SK-N-SH treated with all-trans-retinoic acid at 6 μM for 48 hours (cell line): ENCODE measurements at regions not wholly inside any gene's neighbourhood (a gene's known extent, or its start where the extent isn't known, plus 50 kb on each side); places are given as distances from the start of the nearest gene placed in this dataset.

Experiments
- ARNTL ChIP-seq: fragments of 450-650 bp; formaldehyde crosslinking; IDR thresholded peaks from 2 replicates; pipeline ENCODE4 v1.5.0; 2020; ENCODE audit warnings: low read depth, mild to moderate bottlenecking, moderate library complexity, borderline replicate concordance
- ESRRG ChIP-seq: fragments of 250-450 bp; sonication (Bioruptor Pico); IDR thresholded peaks from 2 replicates; pipeline ENCODE4 v1.6.1; 2021; ENCODE audit warnings: mild to moderate bottlenecking
- ISL1 ChIP-seq: fragments of 250-450 bp; sonication (Bioruptor Pico); IDR thresholded peaks from 2 replicates; pipeline ENCODE4 v2.1.2; 2022; ENCODE audit warnings: mild to moderate bottlenecking, moderate library complexity
- OSR1 ChIP-seq: fragments of 250-450 bp; sonication (Bioruptor Pico); IDR thresholded peaks from 2 replicates; pipeline ENCODE4 v1.8.0; 2022; ENCODE audit warnings: moderate library complexity, mild to moderate bottlenecking, inconsistent platforms
- PATZ1 ChIP-seq: fragments of 250-450 bp; sonication (Bioruptor Pico); IDR thresholded peaks from 2 replicates; pipeline ENCODE4 v1.8.0; 2020; ENCODE audit warnings: mild to moderate bottlenecking, moderate library complexity, borderline replicate concordance
- POU6F1 ChIP-seq: fragments of 250-450 bp; sonication (Bioruptor Pico); IDR thresholded peaks from 2 replicates; pipeline ENCODE4 v1.8.0; 2021; ENCODE audit warnings: low read depth, mild to moderate bottlenecking, moderate library complexity, borderline replicate concordance
- PPARA ChIP-seq: fragments of 250-450 bp; sonication (Bioruptor Pico); IDR thresholded peaks from 2 replicates; pipeline ENCODE4 v1.5.0; 2020; ENCODE audit warnings: mild to moderate bottlenecking, borderline replicate concordance
- RARB ChIP-seq: fragments of 250-450 bp; sonication (Bioruptor Pico); IDR thresholded peaks from 2 replicates; pipeline ENCODE4 v1.8.0; 2021; ENCODE audit warnings: mild to moderate bottlenecking, moderate library complexity
- TSHZ2 ChIP-seq: fragments of 250-450 bp; sonication (Bioruptor Pico); IDR thresholded peaks from 2 replicates; pipeline ENCODE4 v1.5.0; 2020; ENCODE audit warnings: mild to moderate bottlenecking, moderate library complexity
- ZC3H10 ChIP-seq: fragments of 250-450 bp; sonication (Bioruptor Pico); IDR thresholded peaks from 2 replicates; pipeline ENCODE4 v1.5.1; 2021; ENCODE audit warnings: mild to moderate bottlenecking, moderate library complexity
- ZFP3 ChIP-seq: fragments of 250-450 bp; sonication (Bioruptor Pico); IDR thresholded peaks from 2 replicates; pipeline ENCODE4 v1.5.0; 2020; ENCODE audit warnings: mild to moderate bottlenecking, moderate library complexity
- ZFP30 ChIP-seq: fragments of 450-650 bp; formaldehyde crosslinking; IDR thresholded peaks from 2 replicates; pipeline ENCODE4 v1.5.0; 2022; ENCODE audit warnings: mild to moderate bottlenecking, moderate library complexity
- ZNF565 ChIP-seq: fragments of 450-650 bp; formaldehyde crosslinking; conservative IDR thresholded peaks from 2 replicates; pipeline ENCODE4 v1.5.0; 2020; ENCODE audit warnings: low read depth, mild to moderate bottlenecking, moderate library complexity
- ZNF8 ChIP-seq: fragments of 450-650 bp; formaldehyde crosslinking; IDR thresholded peaks from 2 replicates; pipeline ENCODE4 v1.5.0; 2020; ENCODE audit warnings: mild to moderate bottlenecking, moderate library complexity

- no peak for TF ChIP-seq ISL1 (CRISPR knock-in tag)
- no peak for TF ChIP-seq ZFP30 (CRISPR knock-in tag)
- no peak for TF ChIP-seq TSHZ2
- TF ChIP-seq ZC3H10 (CRISPR knock-in tag): no peak
- TF ChIP-seq PATZ1 (CRISPR knock-in tag): no peak
- no peak for TF ChIP-seq OSR1
- TF ChIP-seq RARB (CRISPR knock-in tag): no peak
- no peak for TF ChIP-seq ZFP3
- TF ChIP-seq ZNF565: no peak
- no peak for TF ChIP-seq PPARA (CRISPR knock-in tag)
- TF ChIP-seq ARNTL (CRISPR knock-in tag): no peak
- TF ChIP-seq ZNF8 (CRISPR knock-in tag): no peak
- TF ChIP-seq POU6F1 (CRISPR knock-in tag): no peak
- no peak for TF ChIP-seq ESRRG (CRISPR knock-in tag)
These were observed 187.2 kb downstream of the TFAP2C start for GRCh38 chr20:56816349-56816748.
